SK-N-SH (cell line): ENCODE measurements at regions not wholly inside any gene's neighbourhood (a gene's known extent, or its start where the extent isn't known, plus 50 kb on each side); places are given as distances from the start of the nearest gene placed in this dataset.

Experiments
- CTCF ChIP-seq: fragments of 200-600 bp; sonication (generic); IDR thresholded peaks from 2 replicates; pipeline ENCODE4 v1.6.1; 2017; ENCODE audit warnings: antibody characterized with exemption, mild to moderate bottlenecking, moderate library complexity
- EP300 ChIP-seq, 2 experiments: IDR thresholded peaks; 2 replicates each; pipeline versions ENCODE4 v1.4.0 to v1.6.1; 2012; ENCODE audit warnings: borderline replicate concordance in 1 of 2, low read depth in 1 of 2, low read length in 1 of 2
- FOSL2 ChIP-seq: IDR thresholded peaks from 2 replicates; pipeline ENCODE4 v1.4.0; 2012; ENCODE audit warnings: low read depth, mild to moderate bottlenecking, moderate library complexity, borderline replicate concordance
- GABPA ChIP-seq: IDR thresholded peaks from 2 replicates; pipeline ENCODE4 v1.4.0; 2012; ENCODE audit warnings: low read depth, mild to moderate bottlenecking
- GATA2 ChIP-seq: sonication (generic); formaldehyde crosslinking; IDR thresholded peaks from 2 replicates; pipeline ENCODE4 v1.5.0; 2020; ENCODE audit warnings: mild to moderate bottlenecking, missing genetic modification reagents
- POLR2AphosphoS5 ChIP-seq: IDR thresholded peaks from 2 replicates; pipeline ENCODE4 v1.6.1; 2012; ENCODE audit warnings: low read depth, low read length

GRCh38 chr13:37241786-37242185 lies 136.3 kb upstream of the CSNK1A1L start:
- TF ChIP-seq GATA2 (CRISPR knock-in tag) (no peak), FOSL2 (no peak), GABPA (no peak), CTCF (no peak), EP300 (IDR thresholded peaks at IDR 0.05; ENCODE audit: borderline replicate concordance in 1 of 2, low read depth in 1 of 2, low read length in 1 of 2) (no peak), POLR2AphosphoS5 (no peak)
